ENCODE measurements at regions not wholly inside any gene's neighbourhood (a gene's known extent, or its start where the extent isn't known, plus 50 kb on each side); places are given as distances from the start of the nearest gene placed in this dataset.

GRCh38 chr14:40271480-40271879, 839.2 kb upstream of the FBXO33 start:
- H3K4me1 ChIP-seq: no peaks in the 10 kb centered on the region

GRCh38 chr14:40269436-40269835, 837.2 kb upstream of the FBXO33 start:
- Histone ChIP-seq H3K4me1 (no peaks in the 10 kb centered on the region), H3K27me3 (no peaks in the 10 kb centered on the region), H3K9me3 (no peaks in the 10 kb centered on the region), H3K4me3 (ENCODE audit: low read depth, low read length) (no peak overlapping the region), H3K36me3 (no peaks in the 10 kb centered on the region)
- no peak for DNase-seq
- no peak for TF ChIP-seq CTCF (IDR thresholded peaks at IDR 0.05; ENCODE audit: low read depth, low read length)

More at GRCh38 chr14:40271480-40271879, 839.2 kb upstream of the FBXO33 start:
- H3K4me3 ChIP-seq (ENCODE audit: low read depth, low read length): no peak overlapping the region
- no peak for DNase-seq
- no peaks in the 10 kb centered on the region for H3K9me3 ChIP-seq
- no peaks in the 10 kb centered on the region for H3K27me3 ChIP-seq
- H3K36me3 ChIP-seq: no peaks in the 10 kb centered on the region
- no peak for TF ChIP-seq CTCF (IDR thresholded peaks at IDR 0.05; ENCODE audit: low read depth, low read length)

GRCh38 chr14:40268236-40268635, 836.0 kb upstream of the FBXO33 start:
- H3K9me3 ChIP-seq: no peaks in the 10 kb centered on the region
- no peak for TF ChIP-seq CTCF (IDR thresholded peaks at IDR 0.05; ENCODE audit: low read depth, low read length)
- H3K4me3 ChIP-seq (ENCODE audit: low read depth, low read length): no peak overlapping the region
- no peaks in the 10 kb centered on the region for H3K27me3 ChIP-seq
- H3K36me3 ChIP-seq: no peaks in the 10 kb centered on the region
- H3K4me1 ChIP-seq: no peaks in the 10 kb centered on the region
- no peak for DNase-seq

GRCh38 chr14:40265096-40265495, 832.9 kb upstream of the FBXO33 start:
- Histone ChIP-seq H3K36me3 (no peaks in the 10 kb centered on the region), H3K4me3 (ENCODE audit: low read depth, low read length) (no peak overlapping the region), H3K9me3 (no peaks in the 10 kb centered on the region; the same call in 1 of the 2 replicates), H3K4me1 (no peaks in the 10 kb centered on the region), H3K27me3 (no peaks in the 10 kb centered on the region)
- DNase-seq: no peak
- no peak for TF ChIP-seq CTCF (IDR thresholded peaks at IDR 0.05; ENCODE audit: low read depth, low read length)

- H3K27me3 ChIP-seq: no peaks in the 10 kb centered on the region
- no peaks in the 10 kb centered on the region for H3K36me3 ChIP-seq
- H3K4me1 ChIP-seq: no peaks in the 10 kb centered on the region
- no peak for DNase-seq
- H3K9me3 ChIP-seq: no peaks in the 10 kb centered on the region
- TF ChIP-seq CTCF (IDR thresholded peaks at IDR 0.05; ENCODE audit: low read depth, low read length): no peak
- no peak overlapping the region for H3K4me3 ChIP-seq (ENCODE audit: low read depth, low read length)
These were observed 820.7 kb upstream of the FBXO33 start for GRCh38 chr14:40252817-40253447.

- no peaks in the 10 kb centered on the region for H3K27me3 ChIP-seq
These were observed 816.4 kb upstream of the FBXO33 start for GRCh38 chr14:40248671-40249070.

More at GRCh38 chr14:40248671-40249070, 816.4 kb upstream of the FBXO33 start:
- no peak for DNase-seq
- Histone ChIP-seq H3K4me3 (ENCODE audit: low read depth, low read length) (no peak overlapping the region), H3K9me3 (no peaks in the 10 kb centered on the region), H3K36me3 (no peaks in the 10 kb centered on the region), H3K4me1 (no peaks in the 10 kb centered on the region)
- no peak for TF ChIP-seq CTCF (IDR thresholded peaks at IDR 0.05; ENCODE audit: low read depth, low read length)

Measured in BE2C (cell line).